ENCODE measurements at regions not wholly inside any gene's neighbourhood (a gene's known extent, or its start where the extent isn't known, plus 50 kb on each side); places are given as distances from the start of the nearest gene placed in this dataset.
A peak's percentile ranks its signal among the peaks of the same experiment; 100 is the strongest.

- DNase-seq (ENCODE audit: low read depth): no peak
- TF ChIP-seq CTCF (IDR thresholded peaks at IDR 0.05; ENCODE audit: control insufficient read depth, insufficient read depth, low read depth, low read length, missing control alignments): no peak
- H3K4me3 ChIP-seq (ENCODE audit: control insufficient read depth, low read depth, low read length): no peak overlapping the region
Measured at GRCh38 chr9:88596376-88596775, 61.4 kb downstream of the NXNL2 start.

- no peak for TF ChIP-seq CTCF (IDR thresholded peaks at IDR 0.05; ENCODE audit: control insufficient read depth, insufficient read depth, low read depth, low read length, missing control alignments)
- no peak for DNase-seq (ENCODE audit: low read depth)
- no peak overlapping the region for H3K4me3 ChIP-seq (ENCODE audit: control insufficient read depth, low read depth, low read length)
Measured at GRCh38 chr9:88604836-88605511, 70.0 kb downstream of the NXNL2 start.

GRCh38 chr9:88605512-88606362 is 70.8 kb downstream of the NXNL2 start:
- no peak overlapping the region for H3K4me3 ChIP-seq (ENCODE audit: control insufficient read depth, low read depth, low read length)
- peak; percentile 35 for DNase-seq (ENCODE audit: low read depth)
- no peak for TF ChIP-seq CTCF (IDR thresholded peaks at IDR 0.05; ENCODE audit: control insufficient read depth, insufficient read depth, low read depth, low read length, missing control alignments)

GRCh38 chr9:88614359-88614758 is 79.4 kb downstream of the NXNL2 start:
- no peak for DNase-seq (ENCODE audit: low read depth)
- H3K4me3 ChIP-seq (ENCODE audit: control insufficient read depth, low read depth, low read length): no peak overlapping the region
- TF ChIP-seq CTCF (IDR thresholded peaks at IDR 0.05; ENCODE audit: control insufficient read depth, insufficient read depth, low read depth, low read length, missing control alignments): no peak

GRCh38 chr9:88623698-88624097 is 88.7 kb downstream of the NXNL2 start:
- H3K4me3 ChIP-seq (ENCODE audit: control insufficient read depth, low read depth, low read length): no peak overlapping the region
- TF ChIP-seq CTCF (IDR thresholded peaks at IDR 0.05; ENCODE audit: control insufficient read depth, insufficient read depth, low read depth, low read length, missing control alignments): no peak
- DNase-seq (ENCODE audit: low read depth): no peak

- no peak for DNase-seq (ENCODE audit: low read depth)
- TF ChIP-seq CTCF (IDR thresholded peaks at IDR 0.05; ENCODE audit: control insufficient read depth, insufficient read depth, low read depth, low read length, missing control alignments): no peak
- H3K4me3 ChIP-seq (ENCODE audit: control insufficient read depth, low read depth, low read length): no peak overlapping the region
Measured at GRCh38 chr9:88628114-88628513, 93.1 kb downstream of the NXNL2 start.

Measured in AG09309 (cell line).